Neural cell (in vitro differentiated cells): ENCODE measurements at regions not wholly inside any gene's neighbourhood (a gene's known extent, or its start where the extent isn't known, plus 50 kb on each side); places are given as distances from the start of the nearest gene placed in this dataset.

Experiments used
- CTCF ChIP-seq: fragments of 450-650 bp; IDR thresholded peaks from 2 replicates; pipeline ENCODE4 v1.5.1; 2014; ENCODE audit warnings: antibody characterized with exemption, mild to moderate bottlenecking, moderate library complexity; ENCODE audit not compliant: poor library complexity, severe bottlenecking
- EP300 ChIP-seq: fragments of 450-650 bp; conservative IDR thresholded peaks from 2 replicates; pipeline ENCODE4 v1.6.1; 2014; ENCODE audit warnings: antibody characterized with exemption, mild to moderate bottlenecking, moderate library complexity; ENCODE audit not compliant: poor library complexity, severe bottlenecking
- EZH2 ChIP-seq: fragments of 200-600, 300-800 bp; shearing (Covaris generic), sonication (generic); IDR thresholded peaks from 2 replicates; pipeline ENCODE4 v1.6.1; 2014; ENCODE audit warnings: antibody characterized with exemption, low read length, borderline replicate concordance, mild to moderate bottlenecking; ENCODE audit not compliant: insufficient read depth, poor library complexity, severe bottlenecking
- POLR2AphosphoS5 ChIP-seq: IDR thresholded peaks from 2 replicates; pipeline ENCODE4 v1.6.1; 2012

GRCh38 chr2:203586696-203587095 is 51.6 kb upstream of the RAPH1 start:
- no peak for TF ChIP-seq EZH2
- TF ChIP-seq POLR2AphosphoS5 = no peak
- no peak for TF ChIP-seq CTCF
- TF ChIP-seq EP300 = no peak
